Keratinocyte (primary cell): ENCODE measurements at regions not wholly inside any gene's neighbourhood (a gene's known extent, or its start where the extent isn't known, plus 50 kb on each side); places are given as distances from the start of the nearest gene placed in this dataset.

Source experiments
- DNase-seq: peaks from one replicate; pipeline ENCODE4 v3.0.0-alpha.2; 2011; ENCODE audit warnings: low read depth, missing footprints, low spot score
- FAIRE-seq: peaks from 2 replicates; lab custom pipeline; 2011; peaks lifted over from hg19 to GRCh38; lab: Jason Lieb, UNC
- H2AFZ ChIP-seq: 2 replicates; pipeline ENCODE4 v1.6.0; 2012; ENCODE audit warnings: low read length, control low read depth, inconsistent platforms; ENCODE audit not compliant: control insufficient read depth
- H3K27ac ChIP-seq: 2 replicates; pipeline ENCODE4 v1.5.1; 2011; ENCODE audit warnings: low read length; ENCODE audit not compliant: control insufficient read depth, insufficient read depth
- H3K27me3 ChIP-seq: 3 replicates; pipeline ENCODE4 v1.6.0; 2011; ENCODE audit warnings: low read length; ENCODE audit not compliant: control insufficient read depth, insufficient read depth; ENCODE audit errors: extremely low read depth
- H3K36me3 ChIP-seq, 2 experiments: 2 replicates in 1 of 2; 3 replicates in 1 of 2; pipeline ENCODE4 v1.5.1; 2011; ENCODE audit warnings: low read length in 2 of 2, mild to moderate bottlenecking in 1 of 2; ENCODE audit not compliant: control insufficient read depth in 2 of 2, insufficient read depth in 2 of 2; ENCODE audit errors: extremely low read depth in 1 of 2
- H3K4me1 ChIP-seq: 3 replicates; pipeline ENCODE4 v1.5.1; 2011; ENCODE audit warnings: low read length; ENCODE audit not compliant: control insufficient read depth, insufficient read depth; ENCODE audit errors: extremely low read depth
- H3K4me2 ChIP-seq: 3 replicates; pipeline ENCODE4 v1.6.0; 2011; ENCODE audit warnings: low read depth, low read length; ENCODE audit not compliant: control insufficient read depth, insufficient read depth; ENCODE audit errors: extremely low read depth
- H3K4me3 ChIP-seq, 3 experiments: fragments of 200-600 bp in 1 of 3; sonication (generic) in 1 of 3; 2 replicates in 2 of 3; 3 replicates in 1 of 3; pipeline ENCODE4 v1.5.1; 2011 to 2016; ENCODE audit warnings: low read length in 3 of 3, mild to moderate bottlenecking in 3 of 3, control low read depth in 2 of 3, inconsistent platforms in 1 of 3, low read depth in 1 of 3, mixed read lengths in 1 of 3, mixed run types in 1 of 3, moderate library complexity in 1 of 3; ENCODE audit not compliant: control insufficient read depth in 2 of 3, insufficient read depth in 2 of 3; ENCODE audit errors: extremely low read depth in 1 of 3
- H3K79me2 ChIP-seq: 2 replicates; pipeline ENCODE4 v1.6.0; 2012; ENCODE audit warnings: low read length; ENCODE audit not compliant: control insufficient read depth, insufficient read depth
- H3K9ac ChIP-seq: 3 replicates; pipeline ENCODE4 v1.6.0; 2011; ENCODE audit warnings: low read length; ENCODE audit not compliant: control insufficient read depth, insufficient read depth; ENCODE audit errors: extremely low read depth
- H3K9me1 ChIP-seq: 3 replicates; pipeline ENCODE4 v1.6.0; 2011; ENCODE audit warnings: low read length; ENCODE audit not compliant: control insufficient read depth, insufficient read depth; ENCODE audit errors: extremely low read depth
- H3K9me3 ChIP-seq: 2 replicates; pipeline ENCODE4 v1.5.1; 2012; ENCODE audit warnings: low read depth, low read length; ENCODE audit not compliant: control insufficient read depth
- H4K20me1 ChIP-seq: 3 replicates; pipeline ENCODE4 v1.6.0; 2011; ENCODE audit warnings: low read length; ENCODE audit not compliant: control insufficient read depth, insufficient read depth; ENCODE audit errors: extremely low read depth
- EZH2 ChIP-seq: IDR thresholded peaks from one replicate; pipeline ENCODE4 v1.6.1; 2012; ENCODE audit warnings: inconsistent platforms, mild to moderate bottlenecking, low read length, moderate library complexity
- dilution Hi-C: fragments of 300-500 bp; cut with MboI; formaldehyde crosslinking; loops from one replicate; pipeline ENCODE4 v1.7.0; 2020; ENCODE audit warnings: low sequenced_read_pairs; ENCODE audit not compliant: extremely low pct_ligation_motif_present
- TF ChIP-seq, protein P1 (sequence below), 3 experiments: IDR thresholded peaks in 1 of 3; conservative IDR thresholded peaks in 1 of 3; optimal IDR thresholded peaks in 1 of 3; 2 replicates in 2 of 3; 3 replicates in 1 of 3; pipeline versions ENCODE3 to v1.5.1; 2011; ENCODE audit warnings: low read length in 3 of 3, mild to moderate bottlenecking in 3 of 3, moderate library complexity in 2 of 3, control low read depth in 1 of 3, inconsistent platforms in 1 of 3; ENCODE audit not compliant: insufficient read depth in 2 of 3; ENCODE audit errors: extremely low read depth in 1 of 3

DNA sequence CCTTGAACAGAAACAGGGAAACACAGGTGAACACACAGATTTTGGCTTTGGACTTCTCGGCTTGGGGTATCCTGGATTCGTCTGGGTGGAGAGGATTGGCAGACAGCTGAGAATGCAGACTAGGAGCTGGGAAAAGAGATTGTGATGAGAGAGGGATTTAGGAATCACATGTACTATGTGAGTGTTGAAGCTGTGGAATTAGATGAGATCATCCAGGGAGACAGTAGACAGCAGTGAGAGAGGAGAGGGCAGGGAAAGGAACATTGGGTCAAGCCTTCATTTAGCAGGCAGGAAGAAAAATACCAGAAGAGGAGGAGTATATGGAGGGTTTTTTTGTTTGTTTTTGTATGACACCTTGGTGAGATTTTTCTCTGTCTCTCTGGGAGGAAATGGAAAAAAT, 262.1 kb upstream of the TBL1XR1 start:
- TF ChIP-seq, protein P1, sequence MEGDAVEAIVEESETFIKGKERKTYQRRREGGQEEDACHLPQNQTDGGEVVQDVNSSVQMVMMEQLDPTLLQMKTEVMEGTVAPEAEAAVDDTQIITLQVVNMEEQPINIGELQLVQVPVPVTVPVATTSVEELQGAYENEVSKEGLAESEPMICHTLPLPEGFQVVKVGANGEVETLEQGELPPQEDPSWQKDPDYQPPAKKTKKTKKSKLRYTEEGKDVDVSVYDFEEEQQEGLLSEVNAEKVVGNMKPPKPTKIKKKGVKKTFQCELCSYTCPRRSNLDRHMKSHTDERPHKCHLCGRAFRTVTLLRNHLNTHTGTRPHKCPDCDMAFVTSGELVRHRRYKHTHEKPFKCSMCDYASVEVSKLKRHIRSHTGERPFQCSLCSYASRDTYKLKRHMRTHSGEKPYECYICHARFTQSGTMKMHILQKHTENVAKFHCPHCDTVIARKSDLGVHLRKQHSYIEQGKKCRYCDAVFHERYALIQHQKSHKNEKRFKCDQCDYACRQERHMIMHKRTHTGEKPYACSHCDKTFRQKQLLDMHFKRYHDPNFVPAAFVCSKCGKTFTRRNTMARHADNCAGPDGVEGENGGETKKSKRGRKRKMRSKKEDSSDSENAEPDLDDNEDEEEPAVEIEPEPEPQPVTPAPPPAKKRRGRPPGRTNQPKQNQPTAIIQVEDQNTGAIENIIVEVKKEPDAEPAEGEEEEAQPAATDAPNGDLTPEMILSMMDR (optimal IDR thresholded peaks at IDR 0.05 in 1 of 3, IDR thresholded peaks at IDR 0.05 in 1 of 3, conservative IDR thresholded peaks at IDR 0.05 in 1 of 3; ENCODE audit: extremely low read depth in 1 of 3, insufficient read depth in 2 of 3, low read length in 3 of 3): no peak
- TF ChIP-seq EZH2: no peak
- H3K27ac ChIP-seq: no peak overlapping the region
- peaks cover 4% of the 10 kb centered on the region for H3K9me3 ChIP-seq
- H3K36me3 ChIP-seq: no peaks in the 10 kb centered on the region
- FAIRE-seq (no peak), DNase-seq (no peak)
- peaks cover 5% of the 10 kb centered on the region for H3K4me1 ChIP-seq
- no peak overlapping the region for H3K9ac ChIP-seq
- H4K20me1 ChIP-seq: no peaks in the 10 kb centered on the region
- H3K27me3 ChIP-seq: no peaks in the 10 kb centered on the region
- no peak overlapping the region for H3K4me3 ChIP-seq
- no peak overlapping the region for H2AFZ ChIP-seq
- H3K4me2 ChIP-seq: no peak overlapping the region
- no peaks in the 10 kb centered on the region for H3K79me2 ChIP-seq
- no peaks in the 10 kb centered on the region for H3K9me1 ChIP-seq
- dilution Hi-C loops: no loop called here

DNA sequence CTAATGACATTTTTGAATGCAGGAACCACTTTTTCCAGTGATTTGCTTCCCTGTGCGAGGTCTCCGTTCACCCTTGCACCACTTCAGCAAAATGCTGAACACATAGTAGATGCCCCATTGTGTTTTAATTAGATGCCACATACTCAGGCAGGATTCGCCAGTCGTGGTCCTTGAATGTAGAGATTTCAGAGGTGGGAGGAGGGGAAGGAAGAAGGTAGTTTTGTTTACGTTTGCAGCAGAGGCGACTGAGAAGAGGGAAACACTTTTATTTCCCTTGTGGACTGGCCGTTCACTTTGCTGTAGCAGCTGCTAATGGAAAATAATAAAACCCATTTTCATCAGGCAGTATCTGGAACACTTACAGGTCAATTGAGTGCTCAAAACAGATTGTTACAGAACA, 262.8 kb upstream of the TBL1XR1 start:
- no peaks in the 10 kb centered on the region for H3K36me3 ChIP-seq
- no peak overlapping the region for H3K4me2 ChIP-seq
- no peak overlapping the region for H3K9ac ChIP-seq
- H4K20me1 ChIP-seq: no peaks in the 10 kb centered on the region
- H3K4me3 ChIP-seq: no peak overlapping the region
- peaks cover 5% of the 10 kb centered on the region for H3K4me1 ChIP-seq
- DNase-seq (no peak), FAIRE-seq (no peak)
- H3K9me1 ChIP-seq: no peaks in the 10 kb centered on the region
- no peaks in the 10 kb centered on the region for H3K79me2 ChIP-seq
- dilution Hi-C loops: no loop called here
- TF ChIP-seq, protein P1 (optimal IDR thresholded peaks at IDR 0.05 in 1 of 3, IDR thresholded peaks at IDR 0.05 in 1 of 3, conservative IDR thresholded peaks at IDR 0.05 in 1 of 3; ENCODE audit: extremely low read depth in 1 of 3, insufficient read depth in 2 of 3, low read length in 3 of 3): no peak
- TF ChIP-seq EZH2: no peak
- no peak overlapping the region for H3K27ac ChIP-seq
- H2AFZ ChIP-seq: no peak overlapping the region
- H3K9me3 ChIP-seq: peaks cover 4% of the 10 kb centered on the region
- no peaks in the 10 kb centered on the region for H3K27me3 ChIP-seq
